CD14-positive monocyte (primary cell): ENCODE measurements at regions not wholly inside any gene's neighbourhood (a gene's known extent, or its start where the extent isn't known, plus 50 kb on each side); places are given as distances from the start of the nearest gene placed in this dataset.

Experiments used
- DNase-seq, 3 donors: peaks; one replicate each; pipeline ENCODE4 v3.0.0-alpha.2; 2011 to 2022
- H2AFZ ChIP-seq: 2 replicates; pipeline ENCODE4 v1.6.0; 2012; ENCODE audit warnings: mild to moderate bottlenecking, low read depth, low read length, inconsistent platforms; ENCODE audit not compliant: insufficient read depth, poor library complexity, severe bottlenecking
- H3K27ac ChIP-seq, 2 donors: 1 replicate in 1 of 2; 2 replicates in 1 of 2; pipeline ENCODE4 v1.5.1; 2012 to 2013; ENCODE audit warnings: low read length in 2 of 2, control low read depth in 1 of 2, inconsistent platforms in 1 of 2, low read depth in 1 of 2, mild to moderate bottlenecking in 1 of 2
- H3K27me3 ChIP-seq, 2 donors: one replicate each; pipeline versions ENCODE4 v1.6.0 to v1.6.1; 2011 to 2013; ENCODE audit warnings: low read length in 2 of 2; ENCODE audit not compliant: control insufficient read depth in 2 of 2, insufficient read depth in 2 of 2
- H3K36me3 ChIP-seq, 2 donors: replicated peaks in 1 of 2; 1 replicate in 1 of 2; 2 replicates in 1 of 2; pipeline versions ENCODE4 v1.5.1 to v1.6.1; 2012 to 2013; ENCODE audit warnings: low read length in 2 of 2, control low read depth in 1 of 2, inconsistent platforms in 1 of 2, mild to moderate bottlenecking in 1 of 2; ENCODE audit not compliant: insufficient read depth in 2 of 2, control insufficient read depth in 1 of 2
- H3K4me1 ChIP-seq, 2 donors: 1 replicate in 1 of 2; 2 replicates in 1 of 2; pipeline versions ENCODE4 v1.5.1 to v1.6.1; 2012 to 2013; ENCODE audit warnings: low read length in 2 of 2, control low read depth in 1 of 2, inconsistent platforms in 1 of 2, mild to moderate bottlenecking in 1 of 2, moderate library complexity in 1 of 2; ENCODE audit not compliant: insufficient read depth in 2 of 2, control insufficient read depth in 1 of 2
- H3K4me2 ChIP-seq: replicated peaks from 2 replicates; pipeline ENCODE3; 2012; ENCODE audit warnings: low read length, moderate library complexity, mild to moderate bottlenecking; ENCODE audit not compliant: poor library complexity, severe bottlenecking; ENCODE audit errors: extremely low read depth
- H3K4me3 ChIP-seq, 3 experiments: fragments of 200-600 bp in 1 of 3; sonication (generic) in 1 of 3; replicated peaks in 1 of 3; 1 replicate in 2 of 3; 2 replicates in 1 of 3; pipeline ENCODE4 v1.5.1; 2011 to 2013; ENCODE audit warnings: low read length in 3 of 3, mild to moderate bottlenecking in 3 of 3, control low read depth in 2 of 3, low read depth in 2 of 3, inconsistent platforms in 1 of 3, moderate library complexity in 1 of 3
- H3K79me2 ChIP-seq: 2 replicates; pipeline ENCODE4 v1.6.0; 2012; ENCODE audit warnings: mild to moderate bottlenecking, control low read depth, inconsistent platforms, low read length, moderate library complexity; ENCODE audit not compliant: insufficient read depth
- H3K9ac ChIP-seq: 2 replicates; pipeline ENCODE4 v1.6.0; 2017; ENCODE audit warnings: low read length, mild to moderate bottlenecking; ENCODE audit not compliant: insufficient read depth, poor library complexity, severe bottlenecking
- H3K9me3 ChIP-seq, 2 donors: replicated peaks in 1 of 2; 1 replicate in 1 of 2; 2 replicates in 1 of 2; pipeline versions ENCODE4 v1.5.1 to v1.6.1; 2012 to 2013; ENCODE audit warnings: low read length in 2 of 2, control low read depth in 1 of 2; ENCODE audit not compliant: control insufficient read depth in 1 of 2, insufficient read depth in 1 of 2
- H4K20me1 ChIP-seq: 2 replicates; pipeline ENCODE4 v1.6.0; 2012; ENCODE audit warnings: mild to moderate bottlenecking, low read length, control low read depth, moderate library complexity; ENCODE audit not compliant: insufficient read depth
- H3K27ac Mint-ChIP-seq, 7 donors: one replicate each; pipeline ENCODE4 v1.8.0; 2020; ENCODE audit warnings: mild to moderate bottlenecking in 7 of 7, mixed read lengths in 7 of 7, moderate library complexity in 6 of 7, inconsistent platforms in 2 of 7
- H3K27me3 Mint-ChIP-seq, 3 donors: one replicate each; pipeline ENCODE4 v1.8.0; 2021 to 2022; ENCODE audit warnings: low read depth in 3 of 3, mild to moderate bottlenecking in 3 of 3, mixed read lengths in 3 of 3, moderate library complexity in 3 of 3, inconsistent platforms in 1 of 3
- H3K36me3 Mint-ChIP-seq, 2 donors: one replicate each; pipeline ENCODE4 v1.8.0; 2020; ENCODE audit warnings: mixed read lengths in 2 of 2, inconsistent platforms in 1 of 2, mild to moderate bottlenecking in 1 of 2
- H3K4me1 Mint-ChIP-seq: one replicate; pipeline ENCODE4 v1.8.0; 2020; ENCODE audit warnings: mild to moderate bottlenecking, mixed read lengths
- H3K4me3 Mint-ChIP-seq, 2 donors: one replicate each; pipeline ENCODE4 v1.8.0; 2020; ENCODE audit warnings: mild to moderate bottlenecking in 2 of 2, mixed read lengths in 2 of 2, moderate library complexity in 1 of 2
- H3K9me3 Mint-ChIP-seq, 7 donors: one replicate each; pipeline ENCODE4 v1.8.0; 2020 to 2022; ENCODE audit warnings: mixed read lengths in 7 of 7, mild to moderate bottlenecking in 6 of 7, moderate library complexity in 6 of 7, inconsistent platforms in 2 of 7
- CTCF ChIP-seq: fragments of 200-600 bp; IDR thresholded peaks from one replicate; pipeline ENCODE4 v1.8.0; 2022; ENCODE audit warnings: antibody characterized with exemption, mild to moderate bottlenecking
- WGBS: methylation state at CpG from one replicate; pipeline ENCODE4 v1.1.5; 2013; ENCODE audit warnings: missing lambda C conversion rate; ENCODE audit not compliant: insufficient coverage; 5-methylcytosine and 5-hydroxymethylcytosine counted together
- intact Hi-C, 2 donors: fragments of 100-400 bp; cut with micrococcal nuclease; formaldehyde crosslinking; loops; one replicate each; pipeline versions ENCODE4 v1.15.0 to v1.15.1; 2023

GRCh38 chrX:109875831-109876230, 127.1 kb upstream of the TMEM164 start:
- no peak overlapping the region for H3K4me3 ChIP-seq
- H3K9ac ChIP-seq = no peak overlapping the region
- H3K27me3 Mint-ChIP-seq = peaks cover 0 to 8% (median 0%) of the 10 kb centered on the region in 3 donors
- H3K27ac Mint-ChIP-seq = no peak overlapping the region
- H3K9me3 ChIP-seq = no peaks in the 10 kb centered on the region
- intact Hi-C loops = no loop called here
- peaks cover 49 to 61% of the 10 kb centered on the region in 2 donors for H3K4me1 ChIP-seq
- no peak overlapping the region for H3K27ac ChIP-seq
- no peaks in the 10 kb centered on the region for H3K79me2 ChIP-seq
- no peaks in the 10 kb centered on the region for H3K36me3 Mint-ChIP-seq
- H3K4me1 Mint-ChIP-seq = peaks cover 54% of the 10 kb centered on the region
- H3K36me3 ChIP-seq = no peaks in the 10 kb centered on the region
- no peak overlapping the region for H3K4me3 Mint-ChIP-seq
- WGBS = 96% methylated on average over 19 of the region's 30 CpGs
- no peaks in the 10 kb centered on the region for H4K20me1 ChIP-seq
- DNase-seq = no peak
- TF ChIP-seq CTCF = no peak
- peaks cover 0 to 4% of the 10 kb centered on the region in 2 donors for H3K27me3 ChIP-seq
- peaks cover 0 to 5% (median 1%) of the 10 kb centered on the region in 7 donors for H3K9me3 Mint-ChIP-seq
- no peak overlapping the region for H2AFZ ChIP-seq
- no peak overlapping the region for H3K4me2 ChIP-seq

- H3K36me3 ChIP-seq = no peaks in the 10 kb centered on the region
- no peaks in the 10 kb centered on the region for H3K79me2 ChIP-seq
- Mint-ChIP-seq H3K4me3 (peak overlapping the region in 1 of 2 donors; percentile 32), H3K9me3 (peaks cover 0 to 5% (median 1%) of the 10 kb centered on the region in 7 donors), H3K4me1 (peaks cover 50% of the 10 kb centered on the region), H3K27ac (peak overlapping the region; percentile 68 to 94 (median 91)), H3K27me3 (peaks cover 0 to 7% (median 0%) of the 10 kb centered on the region in 3 donors), H3K36me3 (no peaks in the 10 kb centered on the region)
- intact Hi-C loops = no loop called here
- peaks cover 41 to 59% of the 10 kb centered on the region in 2 donors for H3K4me1 ChIP-seq
- peaks cover 0 to 2% of the 10 kb centered on the region in 2 donors for H3K27me3 ChIP-seq
- H3K27ac ChIP-seq = peak overlapping the region in 1 of 2 donors; percentile 70
- no peaks in the 10 kb centered on the region for H4K20me1 ChIP-seq
- no peaks in the 10 kb centered on the region for H3K9me3 ChIP-seq
- H3K4me3 ChIP-seq = no peak overlapping the region
- WGBS = 40% methylated on average over 1 of the region's 2 CpGs
- H2AFZ ChIP-seq = no peak overlapping the region
- H3K9ac ChIP-seq = no peak overlapping the region
- peak in 2 of 3 donors; percentile 25 to 36 for DNase-seq
- peak overlapping the region; percentile 24 for H3K4me2 ChIP-seq
- TF ChIP-seq CTCF = no peak
Measured at GRCh38 chrX:109878236-109878635, 124.7 kb upstream of the TMEM164 start.
